ENCODE measurements at regions not wholly inside any gene's neighbourhood (a gene's known extent, or its start where the extent isn't known, plus 50 kb on each side); places are given as distances from the start of the nearest gene placed in this dataset.
A peak's percentile ranks its signal among the peaks of the same experiment; 100 is the strongest.

GRCh38 chr2:8496079-8496478 lies 185.8 kb upstream of the ID2 start:
- no peak overlapping the region for H2BK120ac ChIP-seq (ENCODE audit: low read depth, low read length)
- H3K27me3 ChIP-seq (ENCODE audit: control insufficient read depth in 3 of 3, insufficient read depth in 3 of 3, low read depth in 1 of 3, low read length in 3 of 3), result peaks cover 0 to 11% (median 0%) of the 10 kb centered on the region in 3 experiments
- no peak overlapping the region for H3K4me3 ChIP-seq (ENCODE audit: low read length in 2 of 2)
- no peak overlapping the region for H3K27ac ChIP-seq (replicated peaks; ENCODE audit: low read length)
- H3K14ac ChIP-seq (ENCODE audit: low read length), result no peak overlapping the region
- H2BK12ac ChIP-seq (ENCODE audit: low read length), result no peak overlapping the region
- no peak overlapping the region for H2BK15ac ChIP-seq (ENCODE audit: low read length)
- no peak overlapping the region for H3K4ac ChIP-seq (ENCODE audit: low read length)
- no peak overlapping the region for H4K8ac ChIP-seq (ENCODE audit: low read depth, low read length)
- H4K91ac ChIP-seq (ENCODE audit: low read depth, low read length, poor library complexity), result no peak overlapping the region
- no peak overlapping the region for H2AK5ac ChIP-seq (ENCODE audit: low read depth, low read length)
- WGBS, 2 donors (ENCODE audit: extremely low coverage in 2 of 2, insufficient read length in 2 of 2, insufficient replicate concordance in 1 of 2), result no CpG with 5 or more reads among the region's 4 CpGs
- no peak overlapping the region for H2BK5ac ChIP-seq (ENCODE audit: low read length)
- H3K79me1 ChIP-seq (ENCODE audit: low read depth, low read length), result no peaks in the 10 kb centered on the region
- no peak overlapping the region for H3K4me2 ChIP-seq (ENCODE audit: insufficient read depth, low read length, poor library complexity, severe bottlenecking)
- H3K9me3 ChIP-seq (replicated peaks in 1 of 2; ENCODE audit: control insufficient read depth in 2 of 2, insufficient read depth in 1 of 2, low read depth in 1 of 2, low read length in 2 of 2), result no peaks in the 10 kb centered on the region
- H2AFZ ChIP-seq (ENCODE audit: low read length), result peak overlapping the region; percentile 36
- peaks cover 4 to 13% of the 10 kb centered on the region in 2 donors for H3K4me1 ChIP-seq (ENCODE audit: control insufficient read depth in 2 of 2, insufficient read depth in 1 of 2, low read depth in 1 of 2, low read length in 2 of 2)
- H3K9ac ChIP-seq (ENCODE audit: low read depth, low read length, poor library complexity), result no peak overlapping the region
- no peaks in the 10 kb centered on the region for H3K36me3 ChIP-seq (replicated peaks in 1 of 2; ENCODE audit: control insufficient read depth in 2 of 2, insufficient read depth in 2 of 2, low read length in 2 of 2)
- no peak for DNase-seq (ENCODE audit: low spot score)
- no peak overlapping the region for H3K23ac ChIP-seq (ENCODE audit: low read depth, low read length, poor library complexity)
- H3K18ac ChIP-seq (ENCODE audit: low read length), result peak overlapping the region; percentile 38

- H2BK12ac ChIP-seq (ENCODE audit: low read length), result no peak overlapping the region
- H3K9ac ChIP-seq (ENCODE audit: low read depth, low read length, poor library complexity), result no peak overlapping the region
- no CpG with 5 or more reads among the region's 4 CpGs for WGBS, 2 donors (ENCODE audit: extremely low coverage in 2 of 2, insufficient read length in 2 of 2, insufficient replicate concordance in 1 of 2)
- H3K4ac ChIP-seq (ENCODE audit: low read length), result no peak overlapping the region
- no peak overlapping the region for H2BK15ac ChIP-seq (ENCODE audit: low read length)
- H4K8ac ChIP-seq (ENCODE audit: low read depth, low read length), result no peak overlapping the region
- H2AFZ ChIP-seq (ENCODE audit: low read length), result no peak overlapping the region
- H3K4me1 ChIP-seq (ENCODE audit: control insufficient read depth in 2 of 2, insufficient read depth in 1 of 2, low read depth in 1 of 2, low read length in 2 of 2), result peaks cover 4 to 13% of the 10 kb centered on the region in 2 donors
- no peak overlapping the region for H3K4me2 ChIP-seq (ENCODE audit: insufficient read depth, low read length, poor library complexity, severe bottlenecking)
- H3K18ac ChIP-seq (ENCODE audit: low read length), result peak overlapping the region; percentile 60
- no peak overlapping the region for H3K14ac ChIP-seq (ENCODE audit: low read length)
- H3K79me1 ChIP-seq (ENCODE audit: low read depth, low read length), result no peaks in the 10 kb centered on the region
- no peaks in the 10 kb centered on the region for H3K9me3 ChIP-seq (replicated peaks in 1 of 2; ENCODE audit: control insufficient read depth in 2 of 2, insufficient read depth in 1 of 2, low read depth in 1 of 2, low read length in 2 of 2)
- H3K4me3 ChIP-seq (ENCODE audit: low read length in 2 of 2), result no peak overlapping the region
- DNase-seq (ENCODE audit: low spot score), result no peak
- peaks cover 0 to 11% (median 0%) of the 10 kb centered on the region in 3 experiments for H3K27me3 ChIP-seq (ENCODE audit: control insufficient read depth in 3 of 3, insufficient read depth in 3 of 3, low read depth in 1 of 3, low read length in 3 of 3)
- no peak overlapping the region for H2BK5ac ChIP-seq (ENCODE audit: low read length)
- H2BK120ac ChIP-seq (ENCODE audit: low read depth, low read length), result no peak overlapping the region
- no peak overlapping the region for H3K23ac ChIP-seq (ENCODE audit: low read depth, low read length, poor library complexity)
- no peak overlapping the region for H3K27ac ChIP-seq (replicated peaks; ENCODE audit: low read length)
- H2AK5ac ChIP-seq (ENCODE audit: low read depth, low read length), result no peak overlapping the region
- H4K91ac ChIP-seq (ENCODE audit: low read depth, low read length, poor library complexity), result no peak overlapping the region
- H3K36me3 ChIP-seq (replicated peaks in 1 of 2; ENCODE audit: control insufficient read depth in 2 of 2, insufficient read depth in 2 of 2, low read length in 2 of 2), result no peaks in the 10 kb centered on the region
Measured at GRCh38 chr2:8496617-8497016, 185.2 kb upstream of the ID2 start.

DNA sequence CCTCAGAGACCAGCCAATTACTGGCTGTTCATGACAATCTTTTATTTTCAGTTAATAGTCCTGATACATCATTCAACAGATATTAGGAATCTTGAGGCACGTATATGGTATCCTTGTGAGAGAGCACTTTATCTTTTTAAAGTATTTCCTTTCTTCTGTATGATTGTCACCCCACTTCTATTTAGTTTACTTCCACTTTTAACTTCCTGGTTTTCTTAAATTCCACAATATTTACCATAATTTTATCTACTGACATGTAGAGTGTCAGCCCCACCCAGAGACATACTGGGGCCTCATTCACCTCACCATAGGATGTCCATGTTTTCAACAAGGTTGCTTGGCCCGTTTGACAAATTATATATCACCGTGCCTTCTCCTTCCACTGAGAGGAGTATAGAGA lies 182.9 kb upstream of the ID2 start:
- Histone ChIP-seq H3K36me3 (replicated peaks in 1 of 2; ENCODE audit: control insufficient read depth in 2 of 2, insufficient read depth in 2 of 2, low read length in 2 of 2) (no peaks in the 10 kb centered on the region), H2BK12ac (ENCODE audit: low read length) (no peak overlapping the region), H3K27ac (replicated peaks; ENCODE audit: low read length) (no peak overlapping the region), H4K8ac (ENCODE audit: low read depth, low read length) (no peak overlapping the region), H2BK120ac (ENCODE audit: low read depth, low read length) (no peak overlapping the region), H2AK5ac (ENCODE audit: low read depth, low read length) (no peak overlapping the region), H3K14ac (ENCODE audit: low read length) (no peak overlapping the region), H3K4me3 (ENCODE audit: low read length in 2 of 2) (no peak overlapping the region), H2BK5ac (ENCODE audit: low read length) (no peak overlapping the region), H3K9ac (ENCODE audit: low read depth, low read length, poor library complexity) (no peak overlapping the region), H3K9me3 (replicated peaks in 1 of 2; ENCODE audit: control insufficient read depth in 2 of 2, insufficient read depth in 1 of 2, low read depth in 1 of 2, low read length in 2 of 2) (no peaks in the 10 kb centered on the region), H3K4me2 (ENCODE audit: insufficient read depth, low read length, poor library complexity, severe bottlenecking) (no peak overlapping the region), H2AFZ (ENCODE audit: low read length) (no peak overlapping the region), H3K4ac (ENCODE audit: low read length) (no peak overlapping the region), H2BK15ac (ENCODE audit: low read length) (no peak overlapping the region), H3K18ac (ENCODE audit: low read length) (no peak overlapping the region), H4K91ac (ENCODE audit: low read depth, low read length, poor library complexity) (no peak overlapping the region), H3K4me1 (ENCODE audit: control insufficient read depth in 2 of 2, insufficient read depth in 1 of 2, low read depth in 1 of 2, low read length in 2 of 2) (peaks cover 4 to 9% of the 10 kb centered on the region in 2 donors), H3K27me3 (ENCODE audit: control insufficient read depth in 3 of 3, insufficient read depth in 3 of 3, low read depth in 1 of 3, low read length in 3 of 3) (peaks cover 0 to 11% (median 0%) of the 10 kb centered on the region in 3 experiments), H3K23ac (ENCODE audit: low read depth, low read length, poor library complexity) (no peak overlapping the region), H3K79me1 (ENCODE audit: low read depth, low read length) (no peaks in the 10 kb centered on the region)
- DNase-seq (ENCODE audit: low spot score), result no peak
- no CpG with 5 or more reads among the region's 3 CpGs for WGBS, 2 donors (ENCODE audit: extremely low coverage in 2 of 2, insufficient read length in 2 of 2, insufficient replicate concordance in 1 of 2)

DNA sequence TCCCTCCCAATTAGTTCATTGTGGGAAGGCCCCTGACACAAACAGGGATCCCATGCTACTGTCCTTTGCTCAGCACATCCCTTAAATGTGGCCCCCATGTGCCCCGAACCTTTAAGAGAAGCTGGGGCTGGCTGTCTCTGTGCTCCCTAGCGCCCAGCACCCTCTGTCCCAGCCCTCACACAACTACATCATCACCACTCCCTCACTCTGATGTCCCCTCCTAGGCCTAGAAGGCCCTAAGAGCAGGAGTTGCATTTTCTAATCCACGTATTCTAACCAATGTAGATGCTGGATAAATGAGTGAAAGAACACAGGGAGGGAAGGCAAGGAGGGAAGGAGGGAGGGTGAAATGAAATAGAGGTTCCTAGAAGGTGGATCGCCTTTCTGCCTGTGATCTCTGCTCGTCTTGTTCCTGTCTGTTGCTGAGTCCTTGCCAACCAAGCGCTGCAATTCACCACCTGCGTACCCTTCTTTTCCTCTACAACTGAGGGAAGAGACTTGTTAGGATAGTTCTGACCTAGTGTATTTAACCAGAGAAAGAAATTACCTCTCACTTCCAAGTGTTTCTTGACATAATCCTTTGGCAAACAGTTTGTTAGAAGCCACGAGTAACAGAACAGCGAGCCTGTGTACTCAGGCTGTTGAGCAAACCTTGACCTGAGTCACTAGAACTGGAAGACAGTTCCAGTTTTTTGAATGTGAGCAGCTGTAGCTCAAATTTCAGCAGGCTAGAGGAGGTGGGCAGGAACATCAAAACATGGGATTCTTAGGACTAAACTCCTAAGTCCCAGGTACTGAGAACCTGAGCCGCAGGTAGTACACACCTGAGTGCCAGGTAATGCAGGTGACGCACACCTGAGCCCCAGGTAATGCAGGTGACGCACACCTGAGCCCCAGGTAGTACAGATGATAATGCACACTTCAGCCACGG lies 181.5 kb upstream of the ID2 start:
- no peak overlapping the region for H2BK120ac ChIP-seq (ENCODE audit: low read depth, low read length)
- no peak overlapping the region for H4K8ac ChIP-seq (ENCODE audit: low read depth, low read length)
- H3K79me1 ChIP-seq (ENCODE audit: low read depth, low read length), result no peaks in the 10 kb centered on the region
- H2BK5ac ChIP-seq (ENCODE audit: low read length), result peak overlapping the region; percentile 26
- no peak overlapping the region for H3K4me2 ChIP-seq (ENCODE audit: insufficient read depth, low read length, poor library complexity, severe bottlenecking)
- no peak overlapping the region for H3K4ac ChIP-seq (ENCODE audit: low read length)
- peak overlapping the region; percentile 11 for H3K18ac ChIP-seq (ENCODE audit: low read length)
- DNase-seq (ENCODE audit: low spot score), result no peak
- no peak overlapping the region for H3K27ac ChIP-seq (replicated peaks; ENCODE audit: low read length)
- no peak overlapping the region for H3K14ac ChIP-seq (ENCODE audit: low read length)
- no peak overlapping the region for H2BK12ac ChIP-seq (ENCODE audit: low read length)
- no peak overlapping the region for H2BK15ac ChIP-seq (ENCODE audit: low read length)
- no peak overlapping the region for H3K9ac ChIP-seq (ENCODE audit: low read depth, low read length, poor library complexity)
- H3K9me3 ChIP-seq (replicated peaks in 1 of 2; ENCODE audit: control insufficient read depth in 2 of 2, insufficient read depth in 1 of 2, low read depth in 1 of 2, low read length in 2 of 2), result no peaks in the 10 kb centered on the region
- H3K36me3 ChIP-seq (replicated peaks in 1 of 2; ENCODE audit: control insufficient read depth in 2 of 2, insufficient read depth in 2 of 2, low read length in 2 of 2), result no peaks in the 10 kb centered on the region
- no peak overlapping the region for H2AFZ ChIP-seq (ENCODE audit: low read length)
- H3K23ac ChIP-seq (ENCODE audit: low read depth, low read length, poor library complexity), result no peak overlapping the region
- no peak overlapping the region for H4K91ac ChIP-seq (ENCODE audit: low read depth, low read length, poor library complexity)
- H2AK5ac ChIP-seq (ENCODE audit: low read depth, low read length), result peak overlapping the region; percentile 37
- H3K4me3 ChIP-seq (ENCODE audit: low read length in 2 of 2), result peak overlapping the region in 1 of 2 donors; percentile 36
- H3K27me3 ChIP-seq (ENCODE audit: control insufficient read depth in 3 of 3, insufficient read depth in 3 of 3, low read depth in 1 of 3, low read length in 3 of 3), result peaks cover 0 to 11% (median 0%) of the 10 kb centered on the region in 3 experiments
- WGBS, 2 donors (ENCODE audit: extremely low coverage in 2 of 2, insufficient read length in 2 of 2, insufficient replicate concordance in 1 of 2), result no CpG with 5 or more reads among the region's 13 CpGs
- peaks cover 0 to 9% of the 10 kb centered on the region in 2 donors for H3K4me1 ChIP-seq (ENCODE audit: control insufficient read depth in 2 of 2, insufficient read depth in 1 of 2, low read depth in 1 of 2, low read length in 2 of 2)

Measured in neuronal stem cell (in vitro differentiated cells).